Adipocyte (in vitro differentiated cells): ENCODE measurements at regions not wholly inside any gene's neighbourhood (a gene's known extent, or its start where the extent isn't known, plus 50 kb on each side); places are given as distances from the start of the nearest gene placed in this dataset.

ENCODE experiments used
- DNase-seq: peaks from one replicate; pipeline ENCODE4 v3.0.0-alpha.2; 2015; ENCODE audit warnings: low read depth
- H3K27me3 ChIP-seq: replicated peaks from 2 replicates; pipeline ENCODE4 v1.7.0; 2013; ENCODE audit warnings: mild to moderate bottlenecking, low read length, moderate library complexity; ENCODE audit not compliant: control insufficient read depth, insufficient read depth
- H3K36me3 ChIP-seq: 2 replicates; pipeline ENCODE4 v1.7.0; 2013; ENCODE audit warnings: low read length, mild to moderate bottlenecking, moderate library complexity; ENCODE audit not compliant: control insufficient read depth, insufficient read depth, severe bottlenecking
- H3K4me1 ChIP-seq: 2 replicates; pipeline ENCODE4 v1.7.0; 2013; ENCODE audit warnings: mild to moderate bottlenecking, low read length, moderate library complexity; ENCODE audit not compliant: control insufficient read depth, insufficient read depth
- H3K4me3 ChIP-seq: 2 replicates; pipeline ENCODE4 v1.7.0; 2013; ENCODE audit warnings: mild to moderate bottlenecking, low read length, moderate library complexity
- H3K9ac ChIP-seq: 2 replicates; pipeline ENCODE4 v1.7.0; 2013; ENCODE audit warnings: mild to moderate bottlenecking, low read length, moderate library complexity
- H3K9me3 ChIP-seq: 2 replicates; pipeline ENCODE4 v1.7.0; 2013; ENCODE audit warnings: mild to moderate bottlenecking, low read length, moderate library complexity; ENCODE audit not compliant: control insufficient read depth

GRCh38 chr16:86302421-86303109, 207.8 kb upstream of the FOXF1 start:
- H3K36me3 ChIP-seq, result no peaks in the 10 kb centered on the region
- H3K4me3 ChIP-seq, result no peak overlapping the region
- peaks cover 13% of the 10 kb centered on the region for H3K4me1 ChIP-seq
- H3K9me3 ChIP-seq, result no peaks in the 10 kb centered on the region
- DNase-seq, result no peak
- H3K9ac ChIP-seq, result no peak overlapping the region
- peaks cover 40% of the 10 kb centered on the region for H3K27me3 ChIP-seq

- no peaks in the 10 kb centered on the region for H3K36me3 ChIP-seq
- H3K4me1 ChIP-seq, result peaks cover 3% of the 10 kb centered on the region
- peaks cover 33% of the 10 kb centered on the region for H3K27me3 ChIP-seq
- no peak overlapping the region for H3K9ac ChIP-seq
- DNase-seq, result no peak
- H3K9me3 ChIP-seq, result no peaks in the 10 kb centered on the region
- H3K4me3 ChIP-seq, result no peak overlapping the region
These were observed 206.3 kb upstream of the FOXF1 start for GRCh38 chr16:86303787-86304678.

GRCh38 chr16:86304868-86305267, 205.5 kb upstream of the FOXF1 start:
- peaks cover 3% of the 10 kb centered on the region for H3K4me1 ChIP-seq
- no peaks in the 10 kb centered on the region for H3K9me3 ChIP-seq
- no peaks in the 10 kb centered on the region for H3K36me3 ChIP-seq
- no peak for DNase-seq
- H3K9ac ChIP-seq, result no peak overlapping the region
- no peak overlapping the region for H3K4me3 ChIP-seq
- peaks cover 36% of the 10 kb centered on the region for H3K27me3 ChIP-seq

GRCh38 chr16:86305440-86305839, 204.9 kb upstream of the FOXF1 start:
- H3K27me3 ChIP-seq, result peaks cover 37% of the 10 kb centered on the region
- no peaks in the 10 kb centered on the region for H3K36me3 ChIP-seq
- H3K9ac ChIP-seq, result no peak overlapping the region
- DNase-seq, result no peak
- no peak overlapping the region for H3K4me3 ChIP-seq
- H3K4me1 ChIP-seq, result peaks cover 3% of the 10 kb centered on the region
- no peaks in the 10 kb centered on the region for H3K9me3 ChIP-seq

GRCh38 chr16:86306011-86306644, 204.2 kb upstream of the FOXF1 start:
- peak; percentile 79 for DNase-seq

GRCh38 chr16:86306811-86307513, 203.4 kb upstream of the FOXF1 start:
- no peaks in the 10 kb centered on the region for H3K36me3 ChIP-seq
- no peak overlapping the region for H3K9ac ChIP-seq
- peak; percentile 73 for DNase-seq
- H3K9me3 ChIP-seq, result peaks cover 2% of the 10 kb centered on the region
- peaks cover 44% of the 10 kb centered on the region for H3K27me3 ChIP-seq
- peaks cover 3% of the 10 kb centered on the region for H3K4me1 ChIP-seq
- H3K4me3 ChIP-seq, result no peak overlapping the region

More at GRCh38 chr16:86306011-86306644, 204.2 kb upstream of the FOXF1 start:
- Histone ChIP-seq H3K27me3 (peaks cover 39% of the 10 kb centered on the region), H3K4me3 (no peak overlapping the region), H3K36me3 (no peaks in the 10 kb centered on the region), H3K9me3 (peaks cover 2% of the 10 kb centered on the region), H3K4me1 (peaks cover 3% of the 10 kb centered on the region), H3K9ac (no peak overlapping the region)

GRCh38 chr16:86307514-86307903, 202.8 kb upstream of the FOXF1 start:
- H3K4me1 ChIP-seq, result peaks cover 3% of the 10 kb centered on the region
- peaks cover 2% of the 10 kb centered on the region for H3K9me3 ChIP-seq
- H3K9ac ChIP-seq, result no peak overlapping the region
- no peaks in the 10 kb centered on the region for H3K36me3 ChIP-seq
- peak; percentile 79 for DNase-seq
- H3K4me3 ChIP-seq, result no peak overlapping the region
- peaks cover 48% of the 10 kb centered on the region for H3K27me3 ChIP-seq

GRCh38 chr16:86308514-86308913, 201.8 kb upstream of the FOXF1 start:
- Histone ChIP-seq H3K4me3 (no peak overlapping the region), H3K36me3 (no peaks in the 10 kb centered on the region), H3K4me1 (peaks cover 3% of the 10 kb centered on the region), H3K27me3 (peaks cover 49% of the 10 kb centered on the region), H3K9me3 (peaks cover 2% of the 10 kb centered on the region), H3K9ac (no peak overlapping the region)
- no peak for DNase-seq

GRCh38 chr16:86313631-86314030, 196.7 kb upstream of the FOXF1 start:
- H3K9me3 ChIP-seq, result peaks cover 2% of the 10 kb centered on the region
- no peaks in the 10 kb centered on the region for H3K36me3 ChIP-seq
- H3K27me3 ChIP-seq, result peaks cover 64% of the 10 kb centered on the region
- no peak overlapping the region for H3K4me3 ChIP-seq
- no peaks in the 10 kb centered on the region for H3K4me1 ChIP-seq
- DNase-seq, result no peak
- H3K9ac ChIP-seq, result no peak overlapping the region

- Histone ChIP-seq H3K9ac (no peak overlapping the region), H3K4me3 (no peak overlapping the region), H3K9me3 (peaks cover 2% of the 10 kb centered on the region), H3K27me3 (peaks cover 62% of the 10 kb centered on the region), H3K36me3 (no peaks in the 10 kb centered on the region), H3K4me1 (peaks cover under 1% of the 10 kb centered on the region)
- DNase-seq, result no peak
These were observed 195.8 kb upstream of the FOXF1 start for GRCh38 chr16:86314402-86315025.
